Right forelimb (tissue), 1 donor: ENCODE measurements at regions not wholly inside any gene's neighbourhood (a gene's known extent, or its start where the extent isn't known, plus 50 kb on each side); places are given as distances from the start of the nearest gene placed in this dataset.

Source experiments
- DNase-seq: peaks from one replicate; pipeline ENCODE4 v3.0.0-alpha.2; 2018

- no peak for DNase-seq
These were observed 218.0 kb upstream of the ARID1B start for GRCh38 chr6:156559162-156559690.

DNA sequence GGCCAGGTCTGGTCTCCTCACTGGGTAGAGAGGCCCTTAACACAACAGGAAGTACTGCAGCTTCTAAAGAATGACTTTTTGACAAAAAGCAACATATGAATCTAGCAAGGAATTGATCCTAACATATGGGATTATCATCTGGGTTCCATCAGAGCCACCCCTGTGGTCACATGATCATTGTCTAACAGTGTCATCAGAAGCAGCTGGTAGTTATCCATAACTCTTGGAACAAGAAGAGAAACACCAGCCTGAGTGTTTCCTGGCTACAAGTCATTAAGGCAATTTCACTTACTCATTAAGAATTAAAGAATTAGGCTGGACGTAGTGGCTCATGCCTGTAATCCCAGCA, 219.3 kb upstream of the ARID1B start:
- DNase-seq = no peak

DNA sequence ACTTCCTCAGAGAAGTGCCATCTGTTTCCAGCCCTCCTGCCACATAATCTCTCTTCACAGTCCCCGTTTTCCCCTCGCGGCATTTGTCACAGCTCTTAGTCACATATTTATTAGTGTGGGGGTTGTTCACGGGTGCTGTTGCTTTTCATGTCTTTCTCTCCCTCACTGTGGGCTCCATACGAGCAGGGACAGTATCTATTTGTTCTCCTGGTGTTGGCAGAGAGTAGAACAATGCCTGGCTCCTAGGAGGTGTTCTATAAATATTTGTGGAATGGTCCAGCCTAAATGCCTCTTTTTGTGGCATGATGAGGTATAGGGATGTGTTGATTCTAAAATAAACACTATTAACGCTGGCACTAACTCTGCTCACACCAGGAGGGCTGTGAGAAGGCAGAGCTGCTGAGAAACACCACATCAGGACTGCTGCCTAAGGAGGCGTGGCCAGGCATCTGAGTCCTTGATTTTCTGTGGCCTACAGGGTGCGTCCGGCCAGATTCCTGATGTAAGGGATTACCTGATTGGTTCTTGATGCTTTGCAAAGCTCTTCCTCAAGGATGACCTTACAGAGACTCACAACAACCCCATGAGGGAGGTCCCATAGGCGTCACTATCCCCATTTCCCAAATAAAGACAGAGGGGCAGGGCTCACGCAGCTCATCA, 219.8 kb upstream of the ARID1B start:
- DNase-seq = no peak

GRCh38 chr6:156556811-156557210, 220.4 kb upstream of the ARID1B start:
- DNase-seq = no peak

DNA sequence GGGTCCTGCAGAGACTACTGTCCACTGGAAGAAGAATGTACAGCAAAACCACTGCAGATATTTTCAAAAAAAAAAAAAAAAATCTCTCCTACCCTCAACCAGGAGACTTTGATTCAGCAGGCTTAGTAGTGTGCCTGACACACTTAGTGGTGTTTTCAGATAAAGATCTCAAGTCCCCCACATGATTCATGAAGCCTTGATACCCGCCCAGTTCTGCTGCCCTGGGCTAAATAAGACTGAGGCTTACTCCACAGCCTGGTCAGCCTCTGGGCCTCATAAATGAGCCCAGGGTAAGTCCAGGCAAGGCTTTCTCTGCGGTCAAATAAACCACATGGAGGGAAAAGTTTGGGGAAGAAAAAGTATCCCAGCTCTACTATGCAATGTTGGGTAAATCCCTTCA, 222.1 kb upstream of the ARID1B start:
- DNase-seq = no peak

DNA sequence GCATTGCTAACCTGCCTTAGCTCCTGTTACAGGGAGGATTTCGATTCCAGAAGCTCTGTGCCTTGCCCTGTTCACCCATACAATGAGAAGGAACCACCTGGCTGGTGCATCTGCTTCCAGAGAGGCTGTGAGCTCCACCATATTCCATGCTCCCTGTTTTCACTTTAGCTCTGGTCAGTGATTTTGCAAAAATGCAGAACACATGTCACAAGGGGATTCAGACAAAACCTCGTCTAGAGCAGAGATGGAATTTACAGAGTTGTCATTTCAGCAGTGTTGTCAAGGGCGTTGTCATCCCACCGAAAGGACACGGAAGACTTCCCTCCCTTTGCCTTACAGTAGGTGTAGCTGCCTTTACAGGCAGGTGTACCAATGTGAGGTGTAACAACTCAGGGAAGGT, 223.0 kb upstream of the ARID1B start:
- no peak for DNase-seq

DNA sequence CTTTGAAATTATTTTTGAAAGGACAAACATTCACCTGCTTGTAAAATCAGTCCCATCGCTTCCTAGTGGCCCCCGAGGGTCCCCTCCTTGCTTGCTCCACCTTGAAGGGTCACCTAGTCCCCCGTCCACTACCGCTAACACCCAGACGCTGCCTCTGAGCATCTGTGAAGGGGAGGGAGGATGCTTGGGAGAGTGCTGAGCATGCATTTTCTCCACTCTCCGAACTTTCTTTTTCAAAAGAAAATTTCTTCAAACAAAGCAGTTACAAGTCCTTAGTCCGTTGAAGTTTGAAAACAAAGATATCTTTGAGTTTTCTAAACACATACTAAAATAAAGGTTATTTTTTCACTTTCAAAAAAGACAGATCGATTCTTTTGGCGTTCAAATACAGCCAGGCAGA, 224.3 kb upstream of the ARID1B start:
- DNase-seq = no peak

DNA sequence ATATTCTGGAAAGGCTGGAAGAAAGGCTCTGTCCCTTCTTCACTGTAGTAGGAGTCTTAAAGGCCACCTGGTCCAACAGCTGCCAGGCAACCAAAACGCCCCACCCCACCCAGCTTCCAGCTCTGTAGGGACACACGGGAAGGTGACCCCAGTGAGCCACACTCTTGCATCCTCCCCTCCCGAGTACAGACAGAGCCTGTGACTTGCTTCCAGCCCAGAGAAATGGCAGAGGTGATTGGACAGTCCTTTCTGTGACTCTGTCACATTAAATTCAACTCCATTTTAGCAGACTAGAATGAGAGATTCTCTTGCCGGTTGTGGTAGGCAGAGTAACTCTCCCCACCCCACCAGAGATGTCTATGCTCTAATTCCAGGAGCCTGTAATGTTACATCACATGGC, 226.2 kb upstream of the ARID1B start:
- DNase-seq = no peak

DNA sequence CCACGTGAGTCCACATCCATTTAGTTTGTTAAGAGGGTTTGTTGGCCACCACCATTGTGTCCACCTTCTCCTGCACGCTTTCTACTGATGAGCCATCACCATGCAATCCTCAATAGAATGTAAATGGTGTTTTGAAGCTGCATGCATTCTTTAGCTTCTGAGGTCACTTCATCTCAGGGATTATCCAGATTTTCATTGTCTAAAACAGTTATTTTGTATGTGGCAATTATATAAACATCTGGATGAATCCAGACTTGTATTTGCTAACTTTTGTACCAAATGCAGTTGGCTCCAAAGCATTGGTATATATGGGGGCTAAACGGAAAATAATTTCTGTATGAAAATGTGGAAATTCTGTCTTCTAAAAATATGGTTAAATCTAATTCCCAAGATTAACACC, 231.2 kb upstream of the ARID1B start:
- DNase-seq = no peak

DNA sequence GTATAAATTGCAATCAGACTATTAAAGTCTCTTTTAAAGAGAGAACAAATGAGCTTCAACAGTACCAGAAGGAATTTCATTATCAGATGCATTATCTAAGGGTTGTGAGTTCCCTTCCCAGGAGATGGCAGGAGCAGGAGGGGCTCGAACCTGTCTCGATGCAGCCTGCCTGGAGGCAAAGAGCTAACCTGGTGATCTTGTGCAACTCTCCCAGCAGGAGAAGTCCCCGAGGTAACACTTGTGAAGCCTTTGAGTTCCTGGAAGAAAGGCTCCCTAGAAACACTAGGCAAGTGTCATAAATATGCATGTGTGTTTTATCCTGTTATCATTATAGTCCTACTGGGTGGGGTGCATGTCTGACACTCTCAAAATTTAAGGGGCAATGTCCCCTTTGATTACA, 232.2 kb upstream of the ARID1B start:
- no peak for DNase-seq

DNA sequence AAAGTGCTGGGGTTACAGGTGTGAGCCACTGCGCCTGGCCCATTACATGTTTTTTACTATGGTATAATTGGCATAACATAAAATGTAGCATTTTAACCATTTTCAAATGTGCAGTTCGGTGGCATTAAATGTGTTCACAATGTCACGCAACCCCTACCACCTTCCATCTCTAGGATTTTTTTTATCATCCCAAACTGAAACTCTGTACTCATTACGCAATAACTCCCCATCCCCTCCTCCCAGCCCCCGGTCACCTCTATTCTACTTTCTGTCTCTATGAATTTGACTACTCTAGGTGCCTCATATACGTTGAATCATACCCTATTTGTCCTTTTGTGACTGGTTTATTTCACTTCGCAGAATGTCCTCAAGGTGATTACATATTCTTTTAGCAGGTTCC, 233.1 kb upstream of the ARID1B start:
- no peak for DNase-seq

- no peak for DNase-seq
These were observed 233.7 kb upstream of the ARID1B start for GRCh38 chr6:156543431-156543830.

- DNase-seq = no peak
These were observed 238.1 kb upstream of the ARID1B start for GRCh38 chr6:156538875-156539660.

GRCh38 chr6:156534594-156534993, 242.6 kb upstream of the ARID1B start:
- DNase-seq = no peak

- no peak for DNase-seq
These were observed 243.2 kb upstream of the ARID1B start for GRCh38 chr6:156533872-156534524.

GRCh38 chr6:156526081-156526480, 251.1 kb upstream of the ARID1B start:
- no peak for DNase-seq

DNA sequence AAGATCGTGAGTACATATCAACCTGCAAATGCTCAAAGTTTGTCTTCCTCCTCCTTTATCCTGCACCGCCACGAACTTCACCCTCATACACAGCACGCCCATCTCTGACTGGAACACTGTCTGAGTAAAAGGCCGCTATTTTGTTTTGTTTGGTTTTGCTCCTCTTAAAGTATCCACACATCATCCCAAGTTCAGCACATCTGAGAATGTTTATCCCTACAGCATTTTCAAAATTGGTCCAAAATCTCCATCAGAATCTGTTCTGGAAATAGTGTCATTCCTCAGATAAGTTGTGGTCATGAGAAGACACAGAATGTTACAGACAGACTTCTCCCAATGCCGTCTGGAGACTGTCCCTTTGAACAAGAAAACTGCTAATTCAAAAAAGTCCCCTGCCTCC, 251.6 kb upstream of the ARID1B start:
- no peak for DNase-seq

GRCh38 chr6:156519940-156520339, 257.2 kb upstream of the ARID1B start:
- DNase-seq = no peak

DNA sequence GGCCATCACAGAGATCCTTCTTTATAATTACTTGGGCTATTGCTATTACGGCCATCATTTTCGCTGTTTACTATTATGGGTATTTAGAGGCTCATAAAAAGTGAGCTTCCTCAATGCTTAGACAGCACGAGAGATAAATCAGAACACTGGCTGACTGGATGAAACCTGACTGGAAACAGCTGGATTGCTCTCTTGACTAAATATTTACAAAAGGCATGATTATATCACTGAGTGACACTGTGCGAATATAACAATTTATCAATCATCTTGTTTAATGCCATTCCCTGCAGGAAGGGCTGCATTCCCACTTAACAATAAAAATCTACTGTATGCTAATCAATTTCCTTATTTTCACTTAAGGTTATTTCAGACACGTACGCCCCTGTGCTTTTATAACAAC, 260.1 kb upstream of the ARID1B start:
- DNase-seq = no peak

DNA sequence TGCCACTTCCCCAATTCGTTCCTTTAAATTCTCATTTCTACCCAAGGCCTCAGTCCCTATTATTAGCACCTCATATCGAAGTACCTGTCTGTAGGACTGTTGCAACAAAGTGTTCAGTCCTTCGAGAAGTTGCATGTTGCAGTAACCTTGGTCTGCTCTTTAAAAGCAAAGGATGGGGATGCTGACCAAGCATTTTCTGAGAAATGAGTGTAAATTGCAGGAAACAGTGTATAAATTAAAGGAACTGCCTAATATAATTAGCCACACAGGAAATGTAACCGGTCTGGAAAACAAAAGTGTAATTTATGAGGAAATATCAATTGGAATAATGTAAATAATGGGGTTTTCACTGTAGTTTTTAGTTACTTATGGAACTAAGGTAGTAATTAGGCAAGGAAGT, 261.9 kb upstream of the ARID1B start:
- no peak for DNase-seq

DNA sequence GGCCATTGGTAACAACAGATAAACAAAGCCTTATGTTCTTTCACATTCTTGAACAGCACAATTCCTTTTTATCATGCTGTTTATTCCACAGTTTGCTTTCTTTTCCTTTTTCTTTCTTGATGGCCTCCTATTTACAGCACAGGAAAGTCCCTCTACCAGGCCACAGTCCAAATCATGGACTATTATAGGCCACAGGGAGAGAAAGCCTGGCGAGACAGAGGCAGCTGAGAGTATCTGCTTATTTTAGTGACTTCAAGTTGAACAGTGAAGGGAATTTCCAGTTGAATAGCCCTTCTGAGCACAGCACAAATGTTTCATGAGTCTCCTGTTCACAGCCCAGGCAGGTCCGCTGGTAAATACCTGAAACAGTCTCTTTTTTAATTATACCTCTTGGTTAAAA, 263.7 kb upstream of the ARID1B start:
- no peak for DNase-seq

- DNase-seq = no peak
These were observed 265.6 kb upstream of the ARID1B start for GRCh38 chr6:156511570-156511969.

GRCh38 chr6:156511051-156511450, 266.1 kb upstream of the ARID1B start:
- DNase-seq = no peak

DNA sequence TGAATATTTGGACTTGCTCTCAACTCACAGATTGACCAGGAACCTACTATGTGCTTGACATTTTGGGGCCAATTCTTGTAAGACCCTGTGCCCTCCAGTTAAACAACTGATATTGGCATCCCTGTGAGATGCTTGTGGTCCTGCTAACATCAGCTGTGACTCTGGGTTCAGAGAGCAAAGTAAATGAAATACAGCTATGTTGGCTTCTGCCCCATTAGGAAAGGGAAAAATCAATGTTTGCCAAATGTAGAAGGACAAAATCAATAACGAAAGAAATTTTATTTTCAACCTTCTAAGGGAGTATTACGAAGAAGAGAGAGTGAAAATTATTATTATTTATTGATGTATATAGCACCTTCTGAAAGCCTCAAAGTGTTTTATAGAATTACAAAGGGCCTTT, 266.9 kb upstream of the ARID1B start:
- DNase-seq = no peak
